D721Med (cell line): ENCODE measurements at regions not wholly inside any gene's neighbourhood (a gene's known extent, or its start where the extent isn't known, plus 50 kb on each side); places are given as distances from the start of the nearest gene placed in this dataset.

Experiments used
- DNase-seq: peaks from one replicate; pipeline ENCODE4 v3.0.0; 2011; ENCODE audit warnings: low spot score; ENCODE audit not compliant: insufficient read length
- FAIRE-seq: peaks from 2 replicates; lab custom pipeline; 2011; peaks lifted over from hg19 to GRCh38; lab: Jason Lieb, UNC
- TF ChIP-seq, protein P1 (sequence below): IDR thresholded peaks from 2 replicates; pipeline ENCODE4 v1.5.1; 2012; ENCODE audit warnings: mild to moderate bottlenecking, control low read depth; ENCODE audit not compliant: insufficient read depth; ENCODE audit errors: missing control alignments

GRCh38 chr5:56337715-56338319 lies 104.7 kb upstream of the ANKRD55 start:
- TF ChIP-seq, protein P1, sequence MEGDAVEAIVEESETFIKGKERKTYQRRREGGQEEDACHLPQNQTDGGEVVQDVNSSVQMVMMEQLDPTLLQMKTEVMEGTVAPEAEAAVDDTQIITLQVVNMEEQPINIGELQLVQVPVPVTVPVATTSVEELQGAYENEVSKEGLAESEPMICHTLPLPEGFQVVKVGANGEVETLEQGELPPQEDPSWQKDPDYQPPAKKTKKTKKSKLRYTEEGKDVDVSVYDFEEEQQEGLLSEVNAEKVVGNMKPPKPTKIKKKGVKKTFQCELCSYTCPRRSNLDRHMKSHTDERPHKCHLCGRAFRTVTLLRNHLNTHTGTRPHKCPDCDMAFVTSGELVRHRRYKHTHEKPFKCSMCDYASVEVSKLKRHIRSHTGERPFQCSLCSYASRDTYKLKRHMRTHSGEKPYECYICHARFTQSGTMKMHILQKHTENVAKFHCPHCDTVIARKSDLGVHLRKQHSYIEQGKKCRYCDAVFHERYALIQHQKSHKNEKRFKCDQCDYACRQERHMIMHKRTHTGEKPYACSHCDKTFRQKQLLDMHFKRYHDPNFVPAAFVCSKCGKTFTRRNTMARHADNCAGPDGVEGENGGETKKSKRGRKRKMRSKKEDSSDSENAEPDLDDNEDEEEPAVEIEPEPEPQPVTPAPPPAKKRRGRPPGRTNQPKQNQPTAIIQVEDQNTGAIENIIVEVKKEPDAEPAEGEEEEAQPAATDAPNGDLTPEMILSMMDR = no peak
- no peak for FAIRE-seq

DNA sequence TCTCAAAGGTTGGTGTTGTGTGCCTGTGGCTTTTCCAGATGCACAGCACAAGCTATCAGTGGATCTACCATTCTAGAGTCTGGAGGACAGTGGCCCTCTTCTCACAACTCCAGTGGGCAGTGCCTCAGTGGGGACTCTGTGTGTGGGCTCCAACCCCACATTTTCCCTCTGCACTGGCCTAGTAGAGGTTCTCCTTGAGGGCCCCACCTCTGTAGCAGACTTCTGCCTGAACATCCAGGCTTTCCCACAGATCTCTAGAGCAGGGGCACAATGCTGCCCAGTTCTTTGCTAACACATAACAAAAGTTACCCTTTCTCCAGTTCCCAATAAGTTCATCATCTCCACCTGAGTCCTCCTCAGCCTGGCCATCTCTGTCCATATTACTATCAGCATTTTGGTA lies 102.1 kb upstream of the ANKRD55 start:
- TF ChIP-seq, protein P1 = no peak
- DNase-seq (no peak), FAIRE-seq (no peak)

More at GRCh38 chr5:56337715-56338319, 104.7 kb upstream of the ANKRD55 start:
- DNase-seq = no peak

- DNase-seq = no peak
- TF ChIP-seq, protein P1 = no peak
- FAIRE-seq = no peak
These were observed 97.7 kb upstream of the ANKRD55 start for GRCh38 chr5:56330806-56331205.

GRCh38 chr5:56330167-56330566 lies 97.0 kb upstream of the ANKRD55 start:
- FAIRE-seq (no peak), DNase-seq (no peak)
- TF ChIP-seq, protein P1 = no peak

DNA sequence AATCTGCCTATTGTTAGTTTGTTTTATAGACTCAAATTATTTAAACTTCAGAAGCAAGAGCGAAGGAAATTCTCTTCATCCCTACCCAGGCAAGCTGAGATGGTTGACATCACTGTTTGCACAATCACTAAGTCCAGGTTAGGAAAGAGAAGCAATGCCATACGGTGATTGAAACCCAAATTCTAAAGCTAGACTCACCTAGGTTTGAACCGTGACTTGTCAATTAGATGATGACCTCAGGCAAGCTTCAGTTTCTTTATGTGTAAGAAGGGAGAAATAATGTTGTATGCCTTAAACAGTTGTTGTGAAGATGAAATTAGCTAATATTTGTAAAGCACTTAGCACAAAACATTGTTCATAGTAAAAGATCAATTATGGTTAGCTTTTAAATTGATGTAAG lies 96.5 kb upstream of the ANKRD55 start:
- TF ChIP-seq, protein P1 = no peak
- DNase-seq (no peak), FAIRE-seq (no peak)

DNA sequence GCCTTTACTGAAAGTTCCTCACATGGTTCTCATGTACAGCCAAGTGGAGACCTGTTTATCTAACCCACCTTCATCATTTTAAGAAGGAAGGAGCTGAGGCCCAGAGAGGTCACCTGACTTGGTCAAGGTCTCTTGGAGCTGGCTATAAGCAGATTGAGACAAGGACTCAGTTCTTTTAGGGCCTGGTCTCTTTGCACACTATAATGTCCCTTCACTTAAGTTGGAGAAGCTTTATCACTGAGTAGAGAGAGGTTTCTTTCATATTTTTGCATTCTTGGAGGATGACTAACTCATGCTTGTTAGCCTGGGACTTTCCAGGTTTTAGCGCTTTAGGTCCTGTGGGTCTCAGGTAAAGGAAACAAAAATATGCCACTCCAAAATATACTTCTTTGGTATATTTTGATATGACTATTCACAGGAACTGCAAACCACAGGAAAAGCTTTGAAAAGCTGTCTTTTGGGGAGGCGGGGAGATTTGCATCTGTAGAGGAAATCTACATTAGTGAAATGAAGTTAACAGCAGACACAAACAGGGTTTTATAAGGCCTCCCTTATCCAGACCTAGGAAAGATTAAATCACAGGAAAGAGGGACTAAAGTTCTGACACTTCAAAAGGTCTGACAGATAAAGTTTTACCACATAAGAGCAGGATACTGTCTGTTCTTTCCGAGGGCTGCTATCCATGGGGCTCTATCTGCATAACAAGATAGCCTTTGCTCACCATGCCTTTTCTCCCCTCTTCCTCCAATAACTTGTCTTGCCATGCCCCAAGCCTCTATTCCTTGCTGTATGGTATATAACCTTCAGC lies 95.8 kb upstream of the ANKRD55 start:
- TF ChIP-seq, protein P1 = no peak
- no peak for DNase-seq
- no peak for FAIRE-seq

DNA sequence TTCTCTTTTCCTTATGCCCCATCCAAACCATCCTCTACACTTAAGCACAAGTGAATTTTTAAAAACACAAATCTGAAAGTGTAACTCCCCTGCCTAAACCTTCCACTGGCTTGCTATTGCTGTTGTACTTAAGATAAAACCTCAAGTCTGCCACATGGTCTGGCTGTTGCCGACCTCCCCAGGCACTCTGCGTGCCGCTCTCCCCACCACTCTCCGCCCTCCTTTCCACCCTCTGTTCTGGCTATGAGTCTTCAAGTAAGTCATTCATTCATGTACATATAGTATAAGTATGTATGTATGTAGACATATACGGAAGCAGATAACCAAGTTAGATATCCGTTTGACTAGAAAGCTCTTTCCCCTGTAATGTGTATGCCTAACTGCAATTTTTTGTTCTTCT lies 94.7 kb upstream of the ANKRD55 start:
- FAIRE-seq = no peak

More for the DNA sequence above, 94.7 kb upstream of the ANKRD55 start:
- TF ChIP-seq, protein P1 = no peak
- no peak for DNase-seq
